Keratinocyte (primary cell): ENCODE measurements at regions not wholly inside any gene's neighbourhood (a gene's known extent, or its start where the extent isn't known, plus 50 kb on each side); places are given as distances from the start of the nearest gene placed in this dataset.

Experiments
- DNase-seq: peaks from one replicate; pipeline ENCODE4 v3.0.0-alpha.2; 2011; ENCODE audit warnings: low read depth, missing footprints, low spot score
- FAIRE-seq: peaks from 2 replicates; lab custom pipeline; 2011; peaks lifted over from hg19 to GRCh38; lab: Jason Lieb, UNC
- H2AFZ ChIP-seq: 2 replicates; pipeline ENCODE4 v1.6.0; 2012; ENCODE audit warnings: low read length, control low read depth, inconsistent platforms; ENCODE audit not compliant: control insufficient read depth
- H3K27ac ChIP-seq: 2 replicates; pipeline ENCODE4 v1.5.1; 2011; ENCODE audit warnings: low read length; ENCODE audit not compliant: control insufficient read depth, insufficient read depth
- H3K27me3 ChIP-seq: 3 replicates; pipeline ENCODE4 v1.6.0; 2011; ENCODE audit warnings: low read length; ENCODE audit not compliant: control insufficient read depth, insufficient read depth; ENCODE audit errors: extremely low read depth
- H3K36me3 ChIP-seq, 2 experiments: 2 replicates in 1 of 2; 3 replicates in 1 of 2; pipeline ENCODE4 v1.5.1; 2011; ENCODE audit warnings: low read length in 2 of 2, mild to moderate bottlenecking in 1 of 2; ENCODE audit not compliant: control insufficient read depth in 2 of 2, insufficient read depth in 2 of 2; ENCODE audit errors: extremely low read depth in 1 of 2
- H3K4me1 ChIP-seq: 3 replicates; pipeline ENCODE4 v1.5.1; 2011; ENCODE audit warnings: low read length; ENCODE audit not compliant: control insufficient read depth, insufficient read depth; ENCODE audit errors: extremely low read depth
- H3K4me2 ChIP-seq: 3 replicates; pipeline ENCODE4 v1.6.0; 2011; ENCODE audit warnings: low read depth, low read length; ENCODE audit not compliant: control insufficient read depth, insufficient read depth; ENCODE audit errors: extremely low read depth
- H3K4me3 ChIP-seq, 3 experiments: fragments of 200-600 bp in 1 of 3; sonication (generic) in 1 of 3; 2 replicates in 2 of 3; 3 replicates in 1 of 3; pipeline ENCODE4 v1.5.1; 2011 to 2016; ENCODE audit warnings: low read length in 3 of 3, mild to moderate bottlenecking in 3 of 3, control low read depth in 2 of 3, inconsistent platforms in 1 of 3, low read depth in 1 of 3, mixed read lengths in 1 of 3, mixed run types in 1 of 3, moderate library complexity in 1 of 3; ENCODE audit not compliant: control insufficient read depth in 2 of 3, insufficient read depth in 2 of 3; ENCODE audit errors: extremely low read depth in 1 of 3
- H3K79me2 ChIP-seq: 2 replicates; pipeline ENCODE4 v1.6.0; 2012; ENCODE audit warnings: low read length; ENCODE audit not compliant: control insufficient read depth, insufficient read depth
- H3K9ac ChIP-seq: 3 replicates; pipeline ENCODE4 v1.6.0; 2011; ENCODE audit warnings: low read length; ENCODE audit not compliant: control insufficient read depth, insufficient read depth; ENCODE audit errors: extremely low read depth
- H3K9me1 ChIP-seq: 3 replicates; pipeline ENCODE4 v1.6.0; 2011; ENCODE audit warnings: low read length; ENCODE audit not compliant: control insufficient read depth, insufficient read depth; ENCODE audit errors: extremely low read depth
- H3K9me3 ChIP-seq: 2 replicates; pipeline ENCODE4 v1.5.1; 2012; ENCODE audit warnings: low read depth, low read length; ENCODE audit not compliant: control insufficient read depth
- H4K20me1 ChIP-seq: 3 replicates; pipeline ENCODE4 v1.6.0; 2011; ENCODE audit warnings: low read length; ENCODE audit not compliant: control insufficient read depth, insufficient read depth; ENCODE audit errors: extremely low read depth
- CTCF ChIP-seq, 3 experiments: IDR thresholded peaks in 1 of 3; conservative IDR thresholded peaks in 1 of 3; optimal IDR thresholded peaks in 1 of 3; 2 replicates in 2 of 3; 3 replicates in 1 of 3; pipeline versions ENCODE3 to v1.5.1; 2011; ENCODE audit warnings: low read length in 3 of 3, mild to moderate bottlenecking in 3 of 3, moderate library complexity in 2 of 3, control low read depth in 1 of 3, inconsistent platforms in 1 of 3; ENCODE audit not compliant: insufficient read depth in 2 of 3; ENCODE audit errors: extremely low read depth in 1 of 3
- EZH2 ChIP-seq: IDR thresholded peaks from one replicate; pipeline ENCODE4 v1.6.1; 2012; ENCODE audit warnings: inconsistent platforms, mild to moderate bottlenecking, low read length, moderate library complexity
- dilution Hi-C: fragments of 300-500 bp; cut with MboI; formaldehyde crosslinking; loops from one replicate; pipeline ENCODE4 v1.7.0; 2020; ENCODE audit warnings: low sequenced_read_pairs; ENCODE audit not compliant: extremely low pct_ligation_motif_present

GRCh38 chr6:19547507-19547906 lies 289.7 kb upstream of the ID4 start:
- no peak for DNase-seq
- H3K27ac ChIP-seq: no peak overlapping the region
- no peaks in the 10 kb centered on the region for H3K9me3 ChIP-seq
- no peak overlapping the region for H3K4me2 ChIP-seq
- no peak overlapping the region for H3K4me3 ChIP-seq
- no peaks in the 10 kb centered on the region for H3K27me3 ChIP-seq
- no peaks in the 10 kb centered on the region for H3K9me1 ChIP-seq
- no peak for TF ChIP-seq CTCF (optimal IDR thresholded peaks at IDR 0.05 in 1 of 3, IDR thresholded peaks at IDR 0.05 in 1 of 3, conservative IDR thresholded peaks at IDR 0.05 in 1 of 3; ENCODE audit: extremely low read depth in 1 of 3, insufficient read depth in 2 of 3, low read length in 3 of 3)
- dilution Hi-C loops: no loop called here
- H3K79me2 ChIP-seq: no peaks in the 10 kb centered on the region
- no peak for FAIRE-seq
- no peaks in the 10 kb centered on the region for H3K36me3 ChIP-seq
- no peak overlapping the region for H2AFZ ChIP-seq
- H4K20me1 ChIP-seq: no peaks in the 10 kb centered on the region
- H3K4me1 ChIP-seq: no peaks in the 10 kb centered on the region
- H3K9ac ChIP-seq: no peak overlapping the region

GRCh38 chr6:19549109-19549508 lies 288.1 kb upstream of the ID4 start:
- H3K9me1 ChIP-seq: no peaks in the 10 kb centered on the region
- no peaks in the 10 kb centered on the region for H3K9me3 ChIP-seq
- no peak overlapping the region for H3K4me2 ChIP-seq
- no peaks in the 10 kb centered on the region for H3K79me2 ChIP-seq
- no peak overlapping the region for H3K4me3 ChIP-seq
- dilution Hi-C loops: no loop called here
- DNase-seq (no peak), FAIRE-seq (no peak)
- H3K9ac ChIP-seq: no peak overlapping the region
- TF ChIP-seq CTCF (optimal IDR thresholded peaks at IDR 0.05 in 1 of 3, IDR thresholded peaks at IDR 0.05 in 1 of 3, conservative IDR thresholded peaks at IDR 0.05 in 1 of 3; ENCODE audit: extremely low read depth in 1 of 3, insufficient read depth in 2 of 3, low read length in 3 of 3) (no peak), EZH2 (no peak)
- no peaks in the 10 kb centered on the region for H3K27me3 ChIP-seq
- H2AFZ ChIP-seq: no peak overlapping the region
- H4K20me1 ChIP-seq: no peaks in the 10 kb centered on the region
- no peaks in the 10 kb centered on the region for H3K4me1 ChIP-seq
- no peaks in the 10 kb centered on the region for H3K36me3 ChIP-seq
- no peak overlapping the region for H3K27ac ChIP-seq
